Adrenal gland (tissue), 5 donors: ENCODE measurements at regions not wholly inside any gene's neighbourhood (a gene's known extent, or its start where the extent isn't known, plus 50 kb on each side); places are given as distances from the start of the nearest gene placed in this dataset.

ENCODE experiments used
- POLR2A ChIP-seq, 2 donors: fragments of 450-650 bp; IDR thresholded peaks; one replicate each; pipeline ENCODE4 v1.6.1; 2017; ENCODE audit warnings: antibody characterized with exemption in 2 of 2, mild to moderate bottlenecking in 2 of 2, moderate library complexity in 1 of 2
- TF ChIP-seq, protein P1 (sequence below), 6 experiments: fragments of 450-650 bp in 4 of 6; fragments of 200-600 bp in 2 of 6; sonication (generic) in 1 of 6; IDR thresholded peaks; 1 replicate in 5 of 6; 2 replicates in 1 of 6; pipeline versions ENCODE4 v1.5.1 to v1.8.0; 2016 to 2021; ENCODE audit warnings: antibody characterized with exemption in 6 of 6, mild to moderate bottlenecking in 2 of 6, moderate library complexity in 1 of 6
- donor health status: DM: no; HTN: no; CAD: no.

DNA sequence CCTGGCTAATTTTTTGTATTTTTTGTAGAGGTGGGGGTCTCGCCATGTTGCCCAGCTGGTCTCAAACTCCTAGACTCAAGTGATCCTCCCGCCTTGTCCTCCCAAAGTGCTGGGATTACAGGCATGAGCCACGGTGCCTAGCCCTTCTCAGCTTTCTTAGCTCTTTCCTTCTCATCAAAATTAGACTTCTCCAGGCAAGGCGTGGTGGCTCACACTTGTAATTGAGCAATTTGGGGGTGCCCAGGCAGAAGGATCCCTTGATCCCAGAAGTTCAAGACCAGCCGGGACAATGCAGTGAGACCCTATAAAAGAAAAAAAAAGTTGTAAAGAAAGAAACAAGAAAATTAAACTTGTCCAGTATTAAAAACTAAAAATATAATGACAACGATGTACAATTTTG lies 112.6 kb upstream of the ERRFI1 start:
- TF ChIP-seq, protein P1, sequence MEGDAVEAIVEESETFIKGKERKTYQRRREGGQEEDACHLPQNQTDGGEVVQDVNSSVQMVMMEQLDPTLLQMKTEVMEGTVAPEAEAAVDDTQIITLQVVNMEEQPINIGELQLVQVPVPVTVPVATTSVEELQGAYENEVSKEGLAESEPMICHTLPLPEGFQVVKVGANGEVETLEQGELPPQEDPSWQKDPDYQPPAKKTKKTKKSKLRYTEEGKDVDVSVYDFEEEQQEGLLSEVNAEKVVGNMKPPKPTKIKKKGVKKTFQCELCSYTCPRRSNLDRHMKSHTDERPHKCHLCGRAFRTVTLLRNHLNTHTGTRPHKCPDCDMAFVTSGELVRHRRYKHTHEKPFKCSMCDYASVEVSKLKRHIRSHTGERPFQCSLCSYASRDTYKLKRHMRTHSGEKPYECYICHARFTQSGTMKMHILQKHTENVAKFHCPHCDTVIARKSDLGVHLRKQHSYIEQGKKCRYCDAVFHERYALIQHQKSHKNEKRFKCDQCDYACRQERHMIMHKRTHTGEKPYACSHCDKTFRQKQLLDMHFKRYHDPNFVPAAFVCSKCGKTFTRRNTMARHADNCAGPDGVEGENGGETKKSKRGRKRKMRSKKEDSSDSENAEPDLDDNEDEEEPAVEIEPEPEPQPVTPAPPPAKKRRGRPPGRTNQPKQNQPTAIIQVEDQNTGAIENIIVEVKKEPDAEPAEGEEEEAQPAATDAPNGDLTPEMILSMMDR (IDR thresholded peaks at IDR 0.05): no peak
- no peak for TF ChIP-seq POLR2A (IDR thresholded peaks at IDR 0.05)
